ENCODE measurements at regions not wholly inside any gene's neighbourhood (a gene's known extent, or its start where the extent isn't known, plus 50 kb on each side); places are given as distances from the start of the nearest gene placed in this dataset.
A peak's percentile ranks its signal among the peaks of the same experiment; 100 is the strongest.

GRCh38 chr12:90028635-90029051, 320.0 kb upstream of the ATP2B1 start:
- no peak for DNase-seq (ENCODE audit: low read depth)

- no peak for DNase-seq (ENCODE audit: low read depth)
These were observed 319.4 kb upstream of the ATP2B1 start for GRCh38 chr12:90027889-90028634.

- DNase-seq (ENCODE audit: low read depth) = no peak
These were observed 318.4 kb upstream of the ATP2B1 start for GRCh38 chr12:90027041-90027440.

- DNase-seq (ENCODE audit: low read depth) = no peak
These were observed 317.9 kb upstream of the ATP2B1 start for GRCh38 chr12:90026516-90026915.

GRCh38 chr12:90024262-90024661, 315.6 kb upstream of the ATP2B1 start:
- no peak for DNase-seq (ENCODE audit: low read depth)

GRCh38 chr12:90023207-90023900, 314.7 kb upstream of the ATP2B1 start:
- DNase-seq (ENCODE audit: low read depth) = no peak

- DNase-seq (ENCODE audit: low read depth) = no peak
These were observed 313.3 kb upstream of the ATP2B1 start for GRCh38 chr12:90021795-90022440.

GRCh38 chr12:90020881-90021280, 312.2 kb upstream of the ATP2B1 start:
- DNase-seq (ENCODE audit: low read depth) = no peak

- DNase-seq (ENCODE audit: low read depth) = no peak
These were observed 311.8 kb upstream of the ATP2B1 start for GRCh38 chr12:90020436-90020835.

GRCh38 chr12:90020014-90020413, 311.4 kb upstream of the ATP2B1 start:
- DNase-seq (ENCODE audit: low read depth) = no peak

GRCh38 chr12:90017316-90017715, 308.7 kb upstream of the ATP2B1 start:
- DNase-seq (ENCODE audit: low read depth) = no peak

- no peak for DNase-seq (ENCODE audit: low read depth)
These were observed 306.6 kb upstream of the ATP2B1 start for GRCh38 chr12:90015228-90015627.

GRCh38 chr12:90013409-90013808, 304.8 kb upstream of the ATP2B1 start:
- DNase-seq (ENCODE audit: low read depth) = no peak

GRCh38 chr12:90010089-90010488, 301.5 kb upstream of the ATP2B1 start:
- DNase-seq (ENCODE audit: low read depth) = no peak

- no peak for DNase-seq (ENCODE audit: low read depth)
These were observed 299.6 kb upstream of the ATP2B1 start for GRCh38 chr12:90008277-90008676.

- DNase-seq (ENCODE audit: low read depth) = no peak
These were observed 295.9 kb upstream of the ATP2B1 start for GRCh38 chr12:90004319-90005074.

- DNase-seq (ENCODE audit: low read depth) = no peak
These were observed 295.1 kb upstream of the ATP2B1 start for GRCh38 chr12:90003688-90004087.

GRCh38 chr12:90000721-90001120, 292.1 kb upstream of the ATP2B1 start:
- DNase-seq (ENCODE audit: low read depth) = no peak

GRCh38 chr12:89999699-90000505, 291.3 kb upstream of the ATP2B1 start:
- DNase-seq (ENCODE audit: low read depth) = peak; percentile 67

- DNase-seq (ENCODE audit: low read depth) = no peak
These were observed 287.2 kb upstream of the ATP2B1 start for GRCh38 chr12:89995870-89996269.

- no peak for DNase-seq (ENCODE audit: low read depth)
These were observed 286.3 kb upstream of the ATP2B1 start for GRCh38 chr12:89994911-89995310.

- no peak for DNase-seq (ENCODE audit: low read depth)
These were observed 285.0 kb upstream of the ATP2B1 start for GRCh38 chr12:89993632-89994031.

All from non-pigmented ciliary epithelial cell (primary cell).